LNCAP (cell line): ENCODE measurements at regions not wholly inside any gene's neighbourhood (a gene's known extent, or its start where the extent isn't known, plus 50 kb on each side); places are given as distances from the start of the nearest gene placed in this dataset.

Source experiments
- CTCF ChIP-seq: fragments of 450-650 bp; IDR thresholded peaks from 2 replicates; pipeline ENCODE4 v1.5.1; 2017; ENCODE audit warnings: mild to moderate bottlenecking

- no peak for TF ChIP-seq CTCF
These were observed 277.0 kb upstream of the MTPN start for GRCh38 chr7:136254148-136254547.

- no peak for TF ChIP-seq CTCF
These were observed 274.7 kb upstream of the MTPN start for GRCh38 chr7:136251826-136252225.

- no peak for TF ChIP-seq CTCF
These were observed 270.1 kb upstream of the MTPN start for GRCh38 chr7:136247211-136247610.

- TF ChIP-seq CTCF, result no peak
These were observed 268.3 kb upstream of the MTPN start for GRCh38 chr7:136245327-136246004.

GRCh38 chr7:136234040-136234439 is 256.9 kb upstream of the MTPN start:
- no peak for TF ChIP-seq CTCF

GRCh38 chr7:136230210-136230609 is 253.1 kb upstream of the MTPN start:
- no peak for TF ChIP-seq CTCF

GRCh38 chr7:136229790-136230189 is 252.6 kb upstream of the MTPN start:
- no peak for TF ChIP-seq CTCF

GRCh38 chr7:136228171-136228570 is 251.0 kb upstream of the MTPN start:
- no peak for TF ChIP-seq CTCF
